GM18511 (cell line): ENCODE measurements at regions not wholly inside any gene's neighbourhood (a gene's known extent, or its start where the extent isn't known, plus 50 kb on each side); places are given as distances from the start of the nearest gene placed in this dataset.
"Not testable (repeated sequence)": the region's sequence is repeated elsewhere in the genome, so short reads cannot be mapped to it uniquely, and the experiment has no call there.

ENCODE experiments used
- ATAC-seq: cut with Tn5 transposase; IDR thresholded peaks from one replicate; pipeline ENCODE4 v1.9.1; 2021; ENCODE audit warnings: mild to moderate bottlenecking, moderate library complexity; ENCODE audit not compliant: unreplicated experiment

DNA sequence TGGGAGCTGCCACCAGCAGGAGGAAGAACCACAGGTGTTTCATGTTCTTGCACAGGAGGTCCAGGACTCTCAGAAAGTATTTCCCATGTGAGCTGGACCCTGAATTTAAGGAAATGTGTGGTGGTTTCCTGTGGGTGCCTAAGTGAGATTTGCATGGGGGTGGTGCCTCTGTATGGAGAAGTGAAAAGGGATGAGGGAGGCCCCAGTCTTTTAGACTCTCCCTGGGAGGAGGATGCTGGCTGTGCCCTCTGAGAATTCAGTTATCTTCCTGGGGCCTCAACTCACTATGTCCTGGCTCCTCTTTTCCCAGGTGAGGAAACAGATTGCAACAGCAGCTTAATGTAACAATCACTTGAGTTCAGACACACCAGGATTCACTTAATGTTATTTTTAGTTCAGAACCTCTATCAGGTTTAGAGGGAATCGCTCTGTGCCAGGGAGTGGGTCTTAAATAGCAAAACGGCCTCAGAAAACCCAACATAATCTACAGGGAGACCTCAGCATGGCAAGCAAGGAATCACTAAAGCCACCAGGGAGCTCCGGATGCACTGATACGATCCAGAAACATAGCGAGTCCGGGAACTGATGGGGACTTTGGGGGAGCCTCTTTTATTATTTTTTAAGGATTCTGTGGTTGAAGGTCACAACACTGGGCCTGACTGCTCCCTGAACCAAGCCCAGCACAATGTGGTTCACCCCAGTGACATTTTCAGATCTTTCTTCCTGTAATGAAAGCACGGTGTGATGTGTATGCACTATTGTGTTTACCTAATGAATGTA is 823.5 kb downstream of the TMEM121 start:
- ATAC-seq, result not testable (repeated sequence)

GRCh38 chr14:106355007-106355791 is 828.8 kb downstream of the TMEM121 start:
- ATAC-seq, result not testable (repeated sequence)

- ATAC-seq, result not testable (repeated sequence)
Observed at GRCh38 chr14:106355881-106356642, 829.7 kb downstream of the TMEM121 start.

DNA sequence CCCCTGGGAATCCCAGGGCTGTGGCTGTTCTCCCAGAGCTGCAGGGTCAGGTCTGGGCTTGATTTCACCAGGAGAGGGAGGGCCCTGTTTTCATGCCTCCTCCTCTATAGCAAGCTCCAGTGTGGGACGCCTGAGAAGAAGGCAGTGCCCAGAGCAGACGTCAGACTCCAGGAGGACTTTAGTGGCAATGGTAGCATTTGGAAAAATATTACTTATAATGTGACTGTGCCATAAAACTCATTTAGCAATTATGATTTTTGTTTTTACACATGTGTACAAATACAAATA is 830.2 kb downstream of the TMEM121 start:
- not testable (repeated sequence) for ATAC-seq

DNA sequence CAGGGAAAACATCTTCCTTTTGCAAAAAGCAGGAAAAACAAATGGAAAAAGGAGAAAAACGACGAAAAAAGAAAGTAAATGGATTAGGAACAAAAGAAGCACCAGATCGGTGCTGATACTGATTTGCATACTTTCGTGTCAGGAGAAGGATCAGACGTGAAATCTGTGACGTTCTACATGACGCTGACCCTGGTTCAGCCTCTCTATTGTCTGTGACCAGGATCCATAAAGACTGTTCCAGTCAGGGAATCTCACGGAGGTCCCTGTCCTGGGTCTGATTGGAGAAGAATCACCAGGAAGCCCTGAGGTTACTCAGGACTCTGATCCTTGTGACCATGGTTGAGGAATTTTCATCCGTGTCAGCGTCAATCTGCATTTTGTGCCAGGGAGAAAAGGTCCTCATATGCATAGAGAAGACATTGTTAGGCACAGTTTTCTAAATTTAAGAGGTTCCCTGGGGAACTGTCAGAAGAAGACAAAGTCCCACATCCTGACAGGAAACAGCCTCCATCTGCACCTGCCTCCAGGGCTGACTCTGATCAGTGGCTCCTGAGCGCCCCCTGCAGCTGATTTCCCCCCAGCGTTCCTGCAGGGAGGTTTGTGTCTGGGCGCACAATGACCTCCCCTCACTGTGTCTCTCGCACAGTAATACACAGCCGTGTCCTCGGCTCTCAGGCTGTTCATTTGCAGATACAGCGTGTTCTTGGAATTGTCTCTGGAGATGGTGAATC is 832.9 kb downstream of the TMEM121 start:
- ATAC-seq, result not testable (repeated sequence)

DNA sequence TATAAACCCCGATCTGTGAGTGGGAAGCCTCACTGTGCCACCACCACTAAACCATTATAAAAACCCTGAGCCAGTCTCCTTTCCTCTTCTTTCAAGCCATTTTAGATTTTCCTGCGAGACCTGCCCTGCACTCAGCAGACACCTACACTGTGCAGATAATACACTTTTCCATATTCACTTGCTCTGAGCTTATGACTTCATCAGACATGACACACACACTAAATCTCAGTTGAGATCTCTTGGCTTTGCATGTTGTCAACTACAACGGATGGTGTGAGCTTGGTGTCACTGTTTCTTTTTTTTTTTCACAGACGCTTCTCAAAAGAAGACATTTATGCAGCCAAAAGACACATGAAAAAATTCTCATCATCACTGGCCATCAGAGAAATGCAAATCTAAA is 839.0 kb downstream of the TMEM121 start:
- not testable (repeated sequence) for ATAC-seq

DNA sequence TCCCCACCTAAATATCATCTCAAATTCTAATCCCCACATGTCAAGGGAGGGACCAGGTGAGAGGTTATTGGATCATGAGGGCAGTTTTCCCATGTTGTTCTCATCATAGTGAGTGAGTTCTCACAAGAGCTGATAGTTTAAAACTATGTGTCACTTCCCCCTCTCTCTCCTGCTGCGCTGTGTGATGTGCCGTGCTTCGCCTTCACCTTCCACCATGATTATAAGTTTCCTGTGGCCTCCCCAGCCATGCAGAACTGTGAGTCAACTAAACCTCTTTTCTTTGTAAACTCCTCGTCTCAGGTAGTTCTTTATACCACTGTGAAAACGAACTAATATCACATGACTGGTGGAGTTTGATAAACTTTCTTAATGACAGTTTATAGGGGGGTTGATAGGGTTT is 839.5 kb downstream of the TMEM121 start:
- not testable (repeated sequence) for ATAC-seq

DNA sequence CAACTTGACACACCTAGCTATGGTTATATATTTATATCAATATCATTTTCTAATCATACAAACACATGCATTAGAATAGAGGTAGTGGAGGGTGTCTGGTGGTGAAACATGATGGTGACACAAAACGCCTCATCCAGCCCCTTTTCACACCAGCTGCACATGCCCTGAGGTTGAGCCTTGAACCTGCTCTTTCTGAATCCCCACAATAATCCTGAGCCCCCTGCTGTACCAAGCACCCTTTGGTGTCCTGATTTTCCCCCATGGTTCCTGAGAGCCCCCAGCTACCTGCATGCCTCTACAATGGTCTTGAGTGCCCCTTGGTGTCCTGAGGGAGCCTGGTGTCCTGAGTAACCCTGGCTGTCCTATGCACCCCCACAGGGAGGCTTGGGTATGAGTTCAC is 840.6 kb downstream of the TMEM121 start:
- ATAC-seq, result not testable (repeated sequence)

DNA sequence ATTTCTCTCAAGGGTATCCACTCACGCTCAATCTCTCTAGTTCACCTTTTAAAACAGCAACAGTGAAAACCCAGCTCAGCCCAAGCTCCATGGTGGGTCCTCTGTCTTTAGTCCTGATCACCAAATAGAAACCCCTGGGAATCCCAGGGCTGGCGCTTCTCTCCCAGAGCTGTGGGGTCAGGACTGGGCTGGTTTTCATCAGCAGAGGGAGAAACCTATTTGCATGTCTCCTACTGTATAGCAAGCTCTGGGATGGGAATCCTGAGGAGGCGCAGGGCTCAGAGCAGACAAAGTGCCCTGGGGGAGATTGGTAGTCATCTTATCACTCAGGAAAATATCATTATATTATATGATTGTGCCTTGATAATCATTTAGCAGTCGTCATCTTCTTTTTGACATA is 843.1 kb downstream of the TMEM121 start:
- not testable (repeated sequence) for ATAC-seq

GRCh38 chr14:106372870-106373652 is 846.7 kb downstream of the TMEM121 start:
- ATAC-seq, result no peak

- ATAC-seq, result not testable (repeated sequence)
Observed at GRCh38 chr14:106373653-106374110, 847.3 kb downstream of the TMEM121 start.

GRCh38 chr14:106377432-106377831 is 851.0 kb downstream of the TMEM121 start:
- ATAC-seq, result no peak

- no peak for ATAC-seq
Observed at GRCh38 chr14:106378191-106378590, 851.8 kb downstream of the TMEM121 start.

DNA sequence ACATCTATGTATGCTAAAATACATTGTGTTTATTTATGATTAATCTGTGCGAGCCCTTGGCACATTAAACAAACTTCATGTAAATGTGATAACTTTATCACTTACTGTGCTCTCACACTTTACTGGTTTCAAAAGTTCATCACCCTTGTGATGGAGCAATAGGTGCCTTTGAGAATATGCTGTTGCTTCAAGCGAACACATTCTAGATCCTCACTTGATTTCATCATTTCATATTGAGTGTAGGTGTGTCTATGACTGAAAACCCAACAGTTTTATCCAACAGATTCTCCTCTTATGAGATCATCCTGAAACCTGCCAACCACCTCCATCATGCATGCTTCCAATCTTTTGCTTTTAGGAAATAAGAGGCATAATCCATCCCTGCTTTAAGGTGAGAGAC is 854.4 kb downstream of the TMEM121 start:
- ATAC-seq, result no peak

DNA sequence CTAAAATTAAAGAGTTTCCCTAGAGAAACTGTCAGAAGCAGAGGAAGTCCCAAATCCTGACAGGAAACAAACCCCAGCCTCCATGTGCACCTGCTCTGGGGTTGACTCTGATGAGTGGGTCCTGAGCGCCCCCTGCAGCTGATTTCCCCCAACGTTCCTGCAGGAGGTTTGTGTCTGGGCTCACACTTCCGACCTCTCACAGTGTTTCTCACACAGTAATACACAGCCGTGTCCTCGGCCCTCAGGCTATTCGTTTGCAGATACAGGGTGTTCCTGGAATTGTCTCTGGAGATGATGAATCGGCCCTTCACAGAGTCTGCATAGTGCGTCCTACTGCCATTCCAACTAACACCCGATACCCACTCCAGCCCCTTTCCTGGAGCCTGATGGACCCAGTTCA is 862.8 kb downstream of the TMEM121 start:
- not testable (repeated sequence) for ATAC-seq

DNA sequence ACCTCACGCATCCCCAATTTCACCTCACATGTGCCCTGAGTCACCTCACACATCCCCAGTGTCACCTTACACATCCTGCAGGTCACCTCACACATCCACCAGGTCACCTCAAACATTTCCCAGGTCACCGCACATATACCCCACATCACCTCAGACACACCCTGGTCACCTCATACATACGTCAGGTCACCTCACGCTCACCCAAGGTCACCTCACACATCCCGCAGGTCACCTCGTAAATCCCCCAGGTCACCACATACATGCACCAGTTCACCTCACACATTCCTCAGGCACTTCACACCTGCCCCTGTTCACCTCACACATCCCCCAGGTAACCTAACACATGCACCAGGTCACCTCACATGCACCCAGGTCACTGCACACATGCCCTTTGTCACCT is 864.0 kb downstream of the TMEM121 start:
- no peak for ATAC-seq

- ATAC-seq, result no peak
Observed at GRCh38 chr14:106390947-106391346, 864.6 kb downstream of the TMEM121 start.

DNA sequence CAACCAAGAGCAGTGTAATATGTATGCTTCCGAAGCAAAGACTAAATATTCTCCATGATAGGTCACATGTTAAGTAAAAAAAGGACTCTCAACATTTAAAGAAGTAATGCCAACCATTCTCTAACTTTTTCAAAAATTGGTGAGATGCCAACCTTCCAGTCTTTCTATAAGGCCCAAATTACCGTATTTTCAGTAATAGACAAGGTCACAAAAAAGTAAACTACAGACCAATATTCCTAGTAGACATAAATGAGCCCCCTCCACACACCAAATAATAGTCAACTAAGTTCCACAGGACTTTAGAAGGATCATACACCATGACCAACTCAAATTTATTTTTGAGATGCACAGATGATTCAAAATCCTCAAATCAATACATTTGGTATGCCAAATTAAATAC is 867.4 kb downstream of the TMEM121 start:
- no peak for ATAC-seq

GRCh38 chr14:106395456-106396050 is 869.2 kb downstream of the TMEM121 start:
- no peak for ATAC-seq

DNA sequence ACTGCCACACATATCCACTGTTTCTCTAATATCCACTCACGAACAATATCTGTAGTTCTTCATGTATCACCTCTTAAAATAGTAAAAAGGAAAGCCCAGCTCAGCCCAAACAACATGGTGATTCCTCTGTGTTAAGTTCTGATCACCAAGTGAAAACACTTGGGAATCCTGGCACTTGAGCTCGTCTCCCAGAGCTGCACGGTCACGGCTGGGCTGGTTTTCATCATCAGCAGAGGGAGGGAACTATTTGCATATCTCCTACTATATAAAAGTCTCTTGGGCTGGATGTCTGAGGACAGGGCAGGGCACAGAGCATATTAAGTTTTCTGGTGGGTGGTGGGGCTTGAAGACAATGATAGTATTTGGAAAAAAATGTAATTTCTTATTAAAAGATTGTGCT is 870.6 kb downstream of the TMEM121 start:
- no peak for ATAC-seq
